22Rv1 (cell line): ENCODE measurements at regions not wholly inside any gene's neighbourhood (a gene's known extent, or its start where the extent isn't known, plus 50 kb on each side); places are given as distances from the start of the nearest gene placed in this dataset.

ENCODE experiments used
- CTCF ChIP-seq: fragments of 450-650 bp; IDR thresholded peaks from 2 replicates; pipeline ENCODE4 v1.5.1; 2017; ENCODE audit warnings: mild to moderate bottlenecking
- ZFX ChIP-seq: fragments of 450-650 bp; IDR thresholded peaks from 2 replicates; pipeline ENCODE4 v1.6.1; 2017; ENCODE audit warnings: antibody characterized with exemption, borderline replicate concordance

GRCh38 chr9:99488131-99489059 lies 266.3 kb downstream of the SEC61B start:
- TF ChIP-seq ZFX = no peak
- no peak for TF ChIP-seq CTCF
